MM.1S (cell line): ENCODE measurements at regions not wholly inside any gene's neighbourhood (a gene's known extent, or its start where the extent isn't known, plus 50 kb on each side); places are given as distances from the start of the nearest gene placed in this dataset.

ENCODE experiments used
- EZH2 ChIP-seq: fragments of 300-600 bp; sonication (generic); optimal IDR thresholded peaks from 2 replicates; pipeline ENCODE3; 2017; ENCODE audit warnings: low read depth, mild to moderate bottlenecking, antibody characterized with exemption, low read length, mixed read lengths
- EZH2phosphoT487 ChIP-seq: fragments of 300-600 bp; sonication (generic); IDR thresholded peaks from 2 replicates; pipeline ENCODE4 v1.6.1; 2018; ENCODE audit warnings: antibody characterized with exemption, low read length
- TF ChIP-seq, protein P1 (sequence below): fragments of 300-600 bp; sonication (generic); IDR thresholded peaks from 2 replicates; pipeline ENCODE4 v1.5.1; 2016; ENCODE audit warnings: antibody characterized with exemption, low read length, mixed read lengths

DNA sequence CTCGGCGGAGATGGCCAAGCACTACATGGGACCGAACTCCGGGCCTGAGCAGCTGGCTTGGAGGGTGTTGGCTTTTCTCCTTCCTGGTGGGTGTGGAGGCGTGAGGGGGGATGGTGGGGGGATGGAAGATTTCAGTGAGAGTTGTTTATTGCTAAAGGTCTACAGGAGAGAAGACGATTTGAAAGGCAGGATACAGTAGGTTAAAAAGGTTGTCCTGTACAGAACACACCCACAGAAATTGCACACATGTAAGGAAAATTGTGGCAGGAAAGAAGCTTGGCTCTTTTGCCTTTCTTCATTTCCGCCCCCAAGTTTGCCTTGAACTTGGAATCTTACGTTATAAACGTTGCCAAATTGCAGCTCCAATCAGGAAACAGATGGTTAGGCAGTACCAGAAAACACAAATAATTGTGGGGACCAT, 74.1 kb upstream of the STOX2 start:
- TF ChIP-seq, protein P1, sequence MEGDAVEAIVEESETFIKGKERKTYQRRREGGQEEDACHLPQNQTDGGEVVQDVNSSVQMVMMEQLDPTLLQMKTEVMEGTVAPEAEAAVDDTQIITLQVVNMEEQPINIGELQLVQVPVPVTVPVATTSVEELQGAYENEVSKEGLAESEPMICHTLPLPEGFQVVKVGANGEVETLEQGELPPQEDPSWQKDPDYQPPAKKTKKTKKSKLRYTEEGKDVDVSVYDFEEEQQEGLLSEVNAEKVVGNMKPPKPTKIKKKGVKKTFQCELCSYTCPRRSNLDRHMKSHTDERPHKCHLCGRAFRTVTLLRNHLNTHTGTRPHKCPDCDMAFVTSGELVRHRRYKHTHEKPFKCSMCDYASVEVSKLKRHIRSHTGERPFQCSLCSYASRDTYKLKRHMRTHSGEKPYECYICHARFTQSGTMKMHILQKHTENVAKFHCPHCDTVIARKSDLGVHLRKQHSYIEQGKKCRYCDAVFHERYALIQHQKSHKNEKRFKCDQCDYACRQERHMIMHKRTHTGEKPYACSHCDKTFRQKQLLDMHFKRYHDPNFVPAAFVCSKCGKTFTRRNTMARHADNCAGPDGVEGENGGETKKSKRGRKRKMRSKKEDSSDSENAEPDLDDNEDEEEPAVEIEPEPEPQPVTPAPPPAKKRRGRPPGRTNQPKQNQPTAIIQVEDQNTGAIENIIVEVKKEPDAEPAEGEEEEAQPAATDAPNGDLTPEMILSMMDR, result no peak
- TF ChIP-seq EZH2 (no peak), EZH2phosphoT487 (no peak)
